CD14-positive monocyte (primary cell): ENCODE measurements at regions not wholly inside any gene's neighbourhood (a gene's known extent, or its start where the extent isn't known, plus 50 kb on each side); places are given as distances from the start of the nearest gene placed in this dataset.

Experiments
- DNase-seq, 3 donors: peaks; one replicate each; pipeline ENCODE4 v3.0.0-alpha.2; 2011 to 2022
- H2AFZ ChIP-seq: 2 replicates; pipeline ENCODE4 v1.6.0; 2012; ENCODE audit warnings: mild to moderate bottlenecking, low read depth, low read length, inconsistent platforms; ENCODE audit not compliant: insufficient read depth, poor library complexity, severe bottlenecking
- H3K27ac ChIP-seq, 2 donors: 1 replicate in 1 of 2; 2 replicates in 1 of 2; pipeline ENCODE4 v1.5.1; 2012 to 2013; ENCODE audit warnings: low read length in 2 of 2, control low read depth in 1 of 2, inconsistent platforms in 1 of 2, low read depth in 1 of 2, mild to moderate bottlenecking in 1 of 2
- H3K27me3 ChIP-seq, 2 donors: one replicate each; pipeline versions ENCODE4 v1.6.0 to v1.6.1; 2011 to 2013; ENCODE audit warnings: low read length in 2 of 2; ENCODE audit not compliant: control insufficient read depth in 2 of 2, insufficient read depth in 2 of 2
- H3K36me3 ChIP-seq, 2 donors: replicated peaks in 1 of 2; 1 replicate in 1 of 2; 2 replicates in 1 of 2; pipeline versions ENCODE4 v1.5.1 to v1.6.1; 2012 to 2013; ENCODE audit warnings: low read length in 2 of 2, control low read depth in 1 of 2, inconsistent platforms in 1 of 2, mild to moderate bottlenecking in 1 of 2; ENCODE audit not compliant: insufficient read depth in 2 of 2, control insufficient read depth in 1 of 2
- H3K4me1 ChIP-seq, 2 donors: 1 replicate in 1 of 2; 2 replicates in 1 of 2; pipeline versions ENCODE4 v1.5.1 to v1.6.1; 2012 to 2013; ENCODE audit warnings: low read length in 2 of 2, control low read depth in 1 of 2, inconsistent platforms in 1 of 2, mild to moderate bottlenecking in 1 of 2, moderate library complexity in 1 of 2; ENCODE audit not compliant: insufficient read depth in 2 of 2, control insufficient read depth in 1 of 2
- H3K4me2 ChIP-seq: replicated peaks from 2 replicates; pipeline ENCODE3; 2012; ENCODE audit warnings: low read length, moderate library complexity, mild to moderate bottlenecking; ENCODE audit not compliant: poor library complexity, severe bottlenecking; ENCODE audit errors: extremely low read depth
- H3K4me3 ChIP-seq, 3 experiments: fragments of 200-600 bp in 1 of 3; sonication (generic) in 1 of 3; replicated peaks in 1 of 3; 1 replicate in 2 of 3; 2 replicates in 1 of 3; pipeline ENCODE4 v1.5.1; 2011 to 2013; ENCODE audit warnings: low read length in 3 of 3, mild to moderate bottlenecking in 3 of 3, control low read depth in 2 of 3, low read depth in 2 of 3, inconsistent platforms in 1 of 3, moderate library complexity in 1 of 3
- H3K79me2 ChIP-seq: 2 replicates; pipeline ENCODE4 v1.6.0; 2012; ENCODE audit warnings: mild to moderate bottlenecking, control low read depth, inconsistent platforms, low read length, moderate library complexity; ENCODE audit not compliant: insufficient read depth
- H3K9ac ChIP-seq: 2 replicates; pipeline ENCODE4 v1.6.0; 2017; ENCODE audit warnings: low read length, mild to moderate bottlenecking; ENCODE audit not compliant: insufficient read depth, poor library complexity, severe bottlenecking
- H3K9me3 ChIP-seq, 2 donors: replicated peaks in 1 of 2; 1 replicate in 1 of 2; 2 replicates in 1 of 2; pipeline versions ENCODE4 v1.5.1 to v1.6.1; 2012 to 2013; ENCODE audit warnings: low read length in 2 of 2, control low read depth in 1 of 2; ENCODE audit not compliant: control insufficient read depth in 1 of 2, insufficient read depth in 1 of 2
- H4K20me1 ChIP-seq: 2 replicates; pipeline ENCODE4 v1.6.0; 2012; ENCODE audit warnings: mild to moderate bottlenecking, low read length, control low read depth, moderate library complexity; ENCODE audit not compliant: insufficient read depth
- H3K27ac Mint-ChIP-seq, 7 donors: one replicate each; pipeline ENCODE4 v1.8.0; 2020; ENCODE audit warnings: mild to moderate bottlenecking in 7 of 7, mixed read lengths in 7 of 7, moderate library complexity in 6 of 7, inconsistent platforms in 2 of 7
- H3K27me3 Mint-ChIP-seq, 3 donors: one replicate each; pipeline ENCODE4 v1.8.0; 2021 to 2022; ENCODE audit warnings: low read depth in 3 of 3, mild to moderate bottlenecking in 3 of 3, mixed read lengths in 3 of 3, moderate library complexity in 3 of 3, inconsistent platforms in 1 of 3
- H3K36me3 Mint-ChIP-seq, 2 donors: one replicate each; pipeline ENCODE4 v1.8.0; 2020; ENCODE audit warnings: mixed read lengths in 2 of 2, inconsistent platforms in 1 of 2, mild to moderate bottlenecking in 1 of 2
- H3K4me1 Mint-ChIP-seq: one replicate; pipeline ENCODE4 v1.8.0; 2020; ENCODE audit warnings: mild to moderate bottlenecking, mixed read lengths
- H3K4me3 Mint-ChIP-seq, 2 donors: one replicate each; pipeline ENCODE4 v1.8.0; 2020; ENCODE audit warnings: mild to moderate bottlenecking in 2 of 2, mixed read lengths in 2 of 2, moderate library complexity in 1 of 2
- H3K9me3 Mint-ChIP-seq, 7 donors: one replicate each; pipeline ENCODE4 v1.8.0; 2020 to 2022; ENCODE audit warnings: mixed read lengths in 7 of 7, mild to moderate bottlenecking in 6 of 7, moderate library complexity in 6 of 7, inconsistent platforms in 2 of 7
- WGBS: methylation state at CpG from one replicate; pipeline ENCODE4 v1.1.5; 2013; ENCODE audit warnings: missing lambda C conversion rate; ENCODE audit not compliant: insufficient coverage; 5-methylcytosine and 5-hydroxymethylcytosine counted together
- intact Hi-C, 2 donors: fragments of 100-400 bp; cut with micrococcal nuclease; formaldehyde crosslinking; loops; one replicate each; pipeline versions ENCODE4 v1.15.0 to v1.15.1; 2023
- TF ChIP-seq, protein P1 (sequence below): fragments of 200-600 bp; IDR thresholded peaks from one replicate; pipeline ENCODE4 v1.8.0; 2022; ENCODE audit warnings: antibody characterized with exemption, mild to moderate bottlenecking

GRCh38 chr4:10204401-10205058, 87.9 kb upstream of the WDR1 start:
- Mint-ChIP-seq H3K27me3 (peaks cover 2 to 6% (median 2%) of the 10 kb centered on the region in 3 donors), H3K27ac (no peak overlapping the region), H3K9me3 (peaks cover 0 to 8% (median 0%) of the 10 kb centered on the region in 7 donors), H3K36me3 (no peaks in the 10 kb centered on the region), H3K4me1 (no peaks in the 10 kb centered on the region), H3K4me3 (no peak overlapping the region)
- 97% methylated on average over 4 of the region's 9 CpGs for WGBS
- Histone ChIP-seq H3K4me3 (no peak overlapping the region), H3K4me1 (no peaks in the 10 kb centered on the region), H3K79me2 (no peaks in the 10 kb centered on the region), H3K27ac (no peak overlapping the region), H3K36me3 (no peaks in the 10 kb centered on the region), H3K9me3 (no peaks in the 10 kb centered on the region), H3K27me3 (no peaks in the 10 kb centered on the region), H3K4me2 (no peak overlapping the region), H4K20me1 (no peaks in the 10 kb centered on the region), H3K9ac (no peak overlapping the region), H2AFZ (no peak overlapping the region)
- DNase-seq: no peak
- intact Hi-C loops: no loop called here
- TF ChIP-seq, protein P1, sequence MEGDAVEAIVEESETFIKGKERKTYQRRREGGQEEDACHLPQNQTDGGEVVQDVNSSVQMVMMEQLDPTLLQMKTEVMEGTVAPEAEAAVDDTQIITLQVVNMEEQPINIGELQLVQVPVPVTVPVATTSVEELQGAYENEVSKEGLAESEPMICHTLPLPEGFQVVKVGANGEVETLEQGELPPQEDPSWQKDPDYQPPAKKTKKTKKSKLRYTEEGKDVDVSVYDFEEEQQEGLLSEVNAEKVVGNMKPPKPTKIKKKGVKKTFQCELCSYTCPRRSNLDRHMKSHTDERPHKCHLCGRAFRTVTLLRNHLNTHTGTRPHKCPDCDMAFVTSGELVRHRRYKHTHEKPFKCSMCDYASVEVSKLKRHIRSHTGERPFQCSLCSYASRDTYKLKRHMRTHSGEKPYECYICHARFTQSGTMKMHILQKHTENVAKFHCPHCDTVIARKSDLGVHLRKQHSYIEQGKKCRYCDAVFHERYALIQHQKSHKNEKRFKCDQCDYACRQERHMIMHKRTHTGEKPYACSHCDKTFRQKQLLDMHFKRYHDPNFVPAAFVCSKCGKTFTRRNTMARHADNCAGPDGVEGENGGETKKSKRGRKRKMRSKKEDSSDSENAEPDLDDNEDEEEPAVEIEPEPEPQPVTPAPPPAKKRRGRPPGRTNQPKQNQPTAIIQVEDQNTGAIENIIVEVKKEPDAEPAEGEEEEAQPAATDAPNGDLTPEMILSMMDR: no peak

DNA sequence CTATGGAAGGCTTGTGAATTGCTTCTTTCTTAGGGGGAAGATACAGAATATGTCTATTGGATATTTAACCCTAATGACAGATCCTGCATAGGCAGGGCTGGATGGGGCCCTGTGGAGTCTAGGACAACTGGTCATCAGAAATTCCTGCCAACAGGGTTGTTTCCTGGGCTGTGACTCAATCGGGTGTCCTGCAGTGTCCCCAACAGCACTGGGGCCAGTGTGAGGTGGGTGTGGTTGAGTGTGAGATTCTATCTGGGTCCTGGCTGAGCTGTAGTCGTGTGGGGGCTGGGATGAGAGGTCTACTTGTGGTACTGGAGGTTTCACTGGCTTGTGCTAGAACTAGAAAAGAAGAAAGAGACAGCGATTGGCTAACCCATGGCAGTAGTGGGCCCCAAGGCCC, 87.3 kb upstream of the WDR1 start:
- H3K27me3 Mint-ChIP-seq: peaks cover 0 to 6% (median 2%) of the 10 kb centered on the region in 3 donors
- H3K79me2 ChIP-seq: no peaks in the 10 kb centered on the region
- H3K36me3 ChIP-seq: no peaks in the 10 kb centered on the region
- no peak overlapping the region for H3K4me3 Mint-ChIP-seq
- TF ChIP-seq, protein P1: no peak
- H3K4me3 ChIP-seq: no peak overlapping the region
- whole genome bisulfite sequencing: 80% methylated on average over 2 of the region's 3 CpGs
- H3K27ac Mint-ChIP-seq: no peak overlapping the region
- no peaks in the 10 kb centered on the region for H3K4me1 ChIP-seq
- no peaks in the 10 kb centered on the region for H3K36me3 Mint-ChIP-seq
- intact Hi-C loops: no loop called here
- H3K4me2 ChIP-seq: no peak overlapping the region
- no peaks in the 10 kb centered on the region for H4K20me1 ChIP-seq
- no peak overlapping the region for H3K9ac ChIP-seq
- H3K27ac ChIP-seq: no peak overlapping the region
- no peaks in the 10 kb centered on the region for H3K4me1 Mint-ChIP-seq
- no peak for DNase-seq
- no peaks in the 10 kb centered on the region for H3K9me3 ChIP-seq
- H3K9me3 Mint-ChIP-seq: peaks cover 0 to 8% (median 0%) of the 10 kb centered on the region in 7 donors
- H3K27me3 ChIP-seq: no peaks in the 10 kb centered on the region
- H2AFZ ChIP-seq: no peak overlapping the region
